Peyer's patch (tissue), 4 donors: ENCODE measurements at regions not wholly inside any gene's neighbourhood (a gene's known extent, or its start where the extent isn't known, plus 50 kb on each side); places are given as distances from the start of the nearest gene placed in this dataset.

ENCODE experiments used
- DNase-seq, 3 donors: peaks; one replicate each; pipeline ENCODE4 v3.0.0-alpha.2; 2017 to 2019
- H3K27ac ChIP-seq, 4 donors: fragments of 200-600 bp; sonication (generic); one replicate each; pipeline ENCODE4 v1.5.1; 2016 to 2019
- H3K27me3 ChIP-seq, 2 donors: fragments of 200-600 bp; sonication (generic); one replicate each; pipeline ENCODE4 v1.5.1; 2019
- H3K36me3 ChIP-seq, 3 donors: fragments of 200-600 bp; sonication (generic); one replicate each; pipeline ENCODE4 v1.5.1; 2016 to 2019
- H3K4me1 ChIP-seq, 4 donors: fragments of 200-600 bp; sonication (generic); one replicate each; pipeline ENCODE4 v1.5.1; 2016 to 2019
- H3K4me3 ChIP-seq, 4 donors: fragments of 200-600 bp; sonication (generic); 1 replicate in 3 of 4; 2 replicates in 1 of 4; pipeline ENCODE4 v1.5.1; 2016 to 2019; ENCODE audit warnings: mild to moderate bottlenecking in 1 of 4
- H3K9me3 ChIP-seq, 4 donors: fragments of 200-600 bp; sonication (generic); one replicate each; pipeline ENCODE4 v1.5.1; 2016 to 2019; ENCODE audit warnings: mild to moderate bottlenecking in 1 of 4
- CTCF ChIP-seq, 6 experiments: fragments of 450-650 bp in 4 of 6; fragments of 200-600 bp in 2 of 6; sonication (generic) in 1 of 6; IDR thresholded peaks; one replicate each; pipeline ENCODE4 v1.5.1; 2017 to 2019; ENCODE audit warnings: antibody characterized with exemption in 6 of 6, mild to moderate bottlenecking in 3 of 6, moderate library complexity in 1 of 6
- POLR2A ChIP-seq, 2 donors: fragments of 450-650 bp; IDR thresholded peaks; one replicate each; pipeline ENCODE4 v1.5.1; 2017; ENCODE audit warnings: antibody characterized with exemption in 2 of 2, mild to moderate bottlenecking in 2 of 2, moderate library complexity in 2 of 2

- Histone ChIP-seq H3K36me3 (no peaks in the 10 kb centered on the region), H3K4me1 (no peaks in the 10 kb centered on the region), H3K27me3 (no peaks in the 10 kb centered on the region), H3K9me3 (no peaks in the 10 kb centered on the region), H3K27ac (no peak overlapping the region), H3K4me3 (no peak overlapping the region)
- no peak for DNase-seq
- TF ChIP-seq CTCF (IDR thresholded peaks at IDR 0.05) (no peak), POLR2A (IDR thresholded peaks at IDR 0.05) (no peak)
Measured at GRCh38 chr14:71478542-71478941, 453.7 kb upstream of the RGS6 start.

- no peaks in the 10 kb centered on the region for H3K9me3 ChIP-seq
- H3K36me3 ChIP-seq: no peaks in the 10 kb centered on the region
- no peaks in the 10 kb centered on the region for H3K4me1 ChIP-seq
- H3K4me3 ChIP-seq: no peak overlapping the region
- DNase-seq: no peak
- no peak overlapping the region for H3K27ac ChIP-seq
- H3K27me3 ChIP-seq: no peaks in the 10 kb centered on the region
- TF ChIP-seq POLR2A (IDR thresholded peaks at IDR 0.05) (no peak), CTCF (IDR thresholded peaks at IDR 0.05) (no peak)
Measured at GRCh38 chr14:71481021-71481654, 451.1 kb upstream of the RGS6 start.

GRCh38 chr14:71482671-71483070 is 449.6 kb upstream of the RGS6 start:
- Histone ChIP-seq H3K27ac (no peak overlapping the region), H3K4me3 (no peak overlapping the region), H3K36me3 (no peaks in the 10 kb centered on the region), H3K27me3 (no peaks in the 10 kb centered on the region), H3K4me1 (no peaks in the 10 kb centered on the region), H3K9me3 (no peaks in the 10 kb centered on the region)
- TF ChIP-seq POLR2A (IDR thresholded peaks at IDR 0.05) (no peak), CTCF (IDR thresholded peaks at IDR 0.05) (no peak)
- no peak for DNase-seq

GRCh38 chr14:71483154-71483553 is 449.1 kb upstream of the RGS6 start:
- no peak overlapping the region for H3K27ac ChIP-seq
- no peak overlapping the region for H3K4me3 ChIP-seq
- no peaks in the 10 kb centered on the region for H3K27me3 ChIP-seq
- H3K36me3 ChIP-seq: no peaks in the 10 kb centered on the region
- H3K4me1 ChIP-seq: no peaks in the 10 kb centered on the region
- no peaks in the 10 kb centered on the region for H3K9me3 ChIP-seq
- no peak for DNase-seq
- TF ChIP-seq CTCF (IDR thresholded peaks at IDR 0.05): no peak
- no peak for TF ChIP-seq POLR2A (IDR thresholded peaks at IDR 0.05)

GRCh38 chr14:71485833-71486232 is 446.4 kb upstream of the RGS6 start:
- Histone ChIP-seq H3K36me3 (no peaks in the 10 kb centered on the region), H3K4me1 (peaks cover 0 to 4% (median 0%) of the 10 kb centered on the region in 4 donors), H3K9me3 (no peaks in the 10 kb centered on the region), H3K27ac (no peak overlapping the region), H3K4me3 (no peak overlapping the region), H3K27me3 (no peaks in the 10 kb centered on the region)
- no peak for DNase-seq
- no peak for TF ChIP-seq CTCF (IDR thresholded peaks at IDR 0.05)
- TF ChIP-seq POLR2A (IDR thresholded peaks at IDR 0.05): no peak

- TF ChIP-seq CTCF (IDR thresholded peaks at IDR 0.05) (no peak), POLR2A (IDR thresholded peaks at IDR 0.05) (no peak)
- DNase-seq: no peak
Measured at GRCh38 chr14:71486279-71486678, 445.9 kb upstream of the RGS6 start.

More at GRCh38 chr14:71486279-71486678, 445.9 kb upstream of the RGS6 start:
- Histone ChIP-seq H3K36me3 (no peaks in the 10 kb centered on the region), H3K4me1 (peaks cover 0 to 4% (median 0%) of the 10 kb centered on the region in 4 donors), H3K27ac (no peak overlapping the region), H3K4me3 (no peak overlapping the region), H3K9me3 (no peaks in the 10 kb centered on the region), H3K27me3 (no peaks in the 10 kb centered on the region)
